HL-60 (cell line): ENCODE measurements at regions not wholly inside any gene's neighbourhood (a gene's known extent, or its start where the extent isn't known, plus 50 kb on each side); places are given as distances from the start of the nearest gene placed in this dataset.

Source experiments
- DNase-seq, 2 experiments: peaks; one replicate each; pipeline ENCODE4 v3.0.0-alpha.2; 2010 to 2020; ENCODE audit warnings: low read depth in 1 of 2, low spot score in 1 of 2
- H3K27ac ChIP-seq: fragments of 250-450 bp; sonication (Bioruptor Pico); replicated peaks from 2 replicates; pipeline ENCODE4 v1.5.1; 2020; ENCODE audit warnings: mild to moderate bottlenecking, moderate library complexity
- H3K27me3 ChIP-seq: fragments of 250-450 bp; sonication (Bioruptor Pico); 2 replicates; pipeline ENCODE4 v1.5.1; 2021; ENCODE audit warnings: mild to moderate bottlenecking, moderate library complexity; ENCODE audit not compliant: insufficient read depth, poor library complexity, severe bottlenecking
- H3K4me3 ChIP-seq: replicated peaks from 2 replicates; pipeline ENCODE4 v1.5.1; 2011; ENCODE audit warnings: mild to moderate bottlenecking, control low read depth, low read length; ENCODE audit not compliant: insufficient read depth
- CTCF ChIP-seq: IDR thresholded peaks from one replicate; pipeline ENCODE4 v1.5.1; 2011; ENCODE audit warnings: low read length, control low read depth, inconsistent platforms; ENCODE audit not compliant: insufficient read depth
- GABPA ChIP-seq: IDR thresholded peaks from 2 replicates; pipeline ENCODE4 v1.6.1; 2012; ENCODE audit warnings: low read depth
- POLR2AphosphoS5 ChIP-seq: IDR thresholded peaks from 2 replicates; pipeline ENCODE4 v1.6.1; 2012; ENCODE audit warnings: low read depth
- REST ChIP-seq: IDR thresholded peaks from 2 replicates; pipeline ENCODE4 v1.6.1; 2012; ENCODE audit warnings: low read depth; ENCODE audit not compliant: insufficient replicate concordance
- SPI1 ChIP-seq: IDR thresholded peaks from 2 replicates; pipeline ENCODE4 v1.6.1; 2012; ENCODE audit warnings: low read depth, mild to moderate bottlenecking, borderline replicate concordance

- TF ChIP-seq GABPA (no peak), SPI1 (no peak), CTCF (no peak), POLR2AphosphoS5 (no peak), REST (no peak)
- Histone ChIP-seq H3K27me3 (no peaks in the 10 kb centered on the region), H3K4me3 (no peak overlapping the region), H3K27ac (no peak overlapping the region)
- no peak for DNase-seq
Measured at GRCh38 chr12:34393086-34393820, 371.0 kb downstream of the ALG10 start.

GRCh38 chr12:34393821-34394150 lies 371.5 kb downstream of the ALG10 start:
- no peak for DNase-seq
- TF ChIP-seq SPI1 (no peak), POLR2AphosphoS5 (no peak), GABPA (no peak), CTCF (no peak), REST (no peak)
- Histone ChIP-seq H3K4me3 (no peak overlapping the region), H3K27me3 (no peaks in the 10 kb centered on the region), H3K27ac (no peak overlapping the region)

- no peaks in the 10 kb centered on the region for H3K27me3 ChIP-seq
- no peak for TF ChIP-seq POLR2AphosphoS5
- no peak for TF ChIP-seq GABPA
- TF ChIP-seq CTCF, result no peak
- no peak for TF ChIP-seq REST
- TF ChIP-seq SPI1, result no peak
- no peak for DNase-seq
- no peak overlapping the region for H3K27ac ChIP-seq
- no peak overlapping the region for H3K4me3 ChIP-seq
Measured at GRCh38 chr12:34394211-34395055, 372.1 kb downstream of the ALG10 start.
